HG03565 (cell line): ENCODE measurements at regions not wholly inside any gene's neighbourhood (a gene's known extent, or its start where the extent isn't known, plus 50 kb on each side); places are given as distances from the start of the nearest gene placed in this dataset.

Experiments
- ATAC-seq: cut with Tn5 transposase; IDR thresholded peaks from one replicate; pipeline ENCODE4 v1.9.1; 2021; ENCODE audit warnings: mild to moderate bottlenecking, moderate library complexity; ENCODE audit not compliant: unreplicated experiment

- ATAC-seq, result no peak
These were observed 127.8 kb downstream of the PTGER3 start for GRCh38 chr1:70919706-70920323.
